BJ (cell line): ENCODE measurements at regions not wholly inside any gene's neighbourhood (a gene's known extent, or its start where the extent isn't known, plus 50 kb on each side); places are given as distances from the start of the nearest gene placed in this dataset.

ENCODE experiments used
- CTCF ChIA-PET: fragments of 350-600 bp; formaldehyde crosslinking; extraction: SDS; loops from one replicate; lab custom pipeline; 2021; ENCODE audit warnings: antibody characterized with exemption, inconsistent platforms; lab: Yijun Ruan, JAX
- POLR2A ChIA-PET: fragments of 300-600 bp; sonication (Branson Sonifier 250); formaldehyde crosslinking; extraction: SDS; loops from one replicate; lab custom pipeline; 2021; ENCODE audit warnings: antibody characterized with exemption; lab: Charles Lee
- DNase-seq: peaks from one replicate; pipeline ENCODE4 v3.0.0-alpha.2; 2011; ENCODE audit warnings: low read depth
- H3K27me3 ChIP-seq: 2 replicates; pipeline ENCODE4 v1.6.0; 2011; ENCODE audit warnings: low read length; ENCODE audit not compliant: control insufficient read depth, insufficient read depth
- H3K36me3 ChIP-seq: 2 replicates; pipeline ENCODE4 v1.5.1; 2011; ENCODE audit warnings: low read length; ENCODE audit not compliant: control insufficient read depth, insufficient read depth
- H3K4me3 ChIP-seq: 2 replicates; pipeline ENCODE4 v1.5.1; 2011; ENCODE audit warnings: low read depth, mild to moderate bottlenecking, control low read depth, low read length
- CTCF ChIP-seq: IDR thresholded peaks from 2 replicates; pipeline ENCODE4 v1.5.1; 2011; ENCODE audit warnings: low read depth, mild to moderate bottlenecking, control low read depth, inconsistent platforms, low read length, moderate library complexity; ENCODE audit not compliant: insufficient read depth

DNA sequence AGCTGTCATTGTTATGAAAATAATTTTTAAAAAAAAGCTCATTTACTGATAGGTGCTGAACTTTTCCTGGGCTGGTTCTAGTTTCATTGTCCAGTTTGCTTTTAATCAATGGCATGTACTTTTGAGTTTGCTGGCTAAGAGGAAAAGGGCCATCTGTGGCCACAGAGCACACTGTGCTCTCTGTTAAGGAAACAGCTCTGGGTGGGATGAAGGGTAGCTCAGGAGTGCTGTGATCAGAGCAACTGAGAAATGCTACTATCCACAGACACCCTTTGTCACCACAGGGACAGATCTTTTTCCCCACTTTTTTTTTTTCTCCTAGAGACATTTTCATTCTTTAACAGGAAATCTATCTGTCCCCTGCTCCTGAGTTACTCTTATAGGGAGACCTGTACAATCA lies 387.1 kb upstream of the PRICKLE1 start:
- DNase-seq: no peak
- Histone ChIP-seq H3K27me3 (no peaks in the 10 kb centered on the region), H3K4me3 (no peak overlapping the region), H3K36me3 (no peaks in the 10 kb centered on the region)
- ChIA-PET CTCF (no interaction called here), POLR2A (no interaction called here)
- TF ChIP-seq CTCF: no peak

- POLR2A ChIA-PET: no interaction called here
Measured at GRCh38 chr12:42976122-42976521, 386.6 kb upstream of the PRICKLE1 start.

GRCh38 chr12:42969355-42969754 lies 379.8 kb upstream of the PRICKLE1 start:
- no peak for DNase-seq
- no peaks in the 10 kb centered on the region for H3K27me3 ChIP-seq
- no peak for TF ChIP-seq CTCF
- CTCF ChIA-PET: no interaction called here
- H3K4me3 ChIP-seq: no peak overlapping the region
- no peaks in the 10 kb centered on the region for H3K36me3 ChIP-seq
- POLR2A ChIA-PET: no interaction called here

More at GRCh38 chr12:42976122-42976521, 386.6 kb upstream of the PRICKLE1 start:
- TF ChIP-seq CTCF: no peak
- CTCF ChIA-PET: interaction anchor here (1.1 kb wide), 1 partner anchor 9 kb away, joined by 3 read pairs; no protein-coding TSS in a partner anchor
- H3K36me3 ChIP-seq: no peaks in the 10 kb centered on the region
- no peak overlapping the region for H3K4me3 ChIP-seq
- DNase-seq: no peak
- H3K27me3 ChIP-seq: no peaks in the 10 kb centered on the region

DNA sequence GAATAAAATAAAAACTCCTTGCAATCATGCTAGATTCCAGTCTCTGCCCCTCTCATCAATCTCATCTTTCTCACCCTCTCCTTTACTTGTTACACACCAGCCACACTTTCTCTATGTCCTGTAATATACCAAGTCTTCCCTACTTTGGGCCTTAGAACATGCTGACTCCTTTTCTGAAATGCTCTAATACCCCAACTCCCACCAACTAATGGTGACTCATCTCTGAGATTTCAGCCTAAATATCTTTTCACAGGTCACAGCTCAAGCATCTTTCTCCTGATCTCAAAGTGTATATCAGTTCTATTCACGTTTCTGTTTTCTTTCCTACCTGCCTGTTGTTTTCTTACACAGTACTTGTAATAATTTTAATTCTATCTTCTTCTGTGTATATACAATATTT lies 378.9 kb upstream of the PRICKLE1 start:
- no peak for DNase-seq

DNA sequence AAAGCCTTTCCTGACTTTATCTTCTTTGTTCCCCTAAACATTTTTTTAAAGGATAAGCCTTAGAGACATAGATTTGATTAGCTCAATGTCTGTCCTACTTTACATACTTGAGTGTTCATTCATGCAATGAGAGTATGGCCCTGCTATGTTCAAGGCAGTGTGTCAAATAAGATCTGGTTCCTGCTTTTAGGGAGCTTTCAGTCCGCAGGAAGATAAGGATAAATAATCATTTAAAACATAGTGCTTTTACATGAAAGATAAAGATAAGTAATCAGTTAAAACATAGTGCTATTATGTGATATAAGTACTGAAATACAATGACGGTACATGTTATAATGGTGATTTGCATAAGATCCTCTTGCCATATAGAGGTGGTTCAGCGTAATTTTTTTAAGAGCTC lies 378.3 kb upstream of the PRICKLE1 start:
- H3K27me3 ChIP-seq: no peaks in the 10 kb centered on the region
- CTCF ChIA-PET: interaction anchor here (0.6 to 1.0 kb wide), 2 partner anchors 8 to 48 kb away, joined by 3 read pairs; no protein-coding TSS in a partner anchor
- H3K4me3 ChIP-seq: no peak overlapping the region
- no peaks in the 10 kb centered on the region for H3K36me3 ChIP-seq
- POLR2A ChIA-PET: no interaction called here
- DNase-seq: no peak
- TF ChIP-seq CTCF: no peak

More for the DNA sequence above, 378.9 kb upstream of the PRICKLE1 start:
- Histone ChIP-seq H3K27me3 (no peaks in the 10 kb centered on the region), H3K36me3 (no peaks in the 10 kb centered on the region), H3K4me3 (no peak overlapping the region)
- ChIA-PET POLR2A (no interaction called here), CTCF (no interaction called here)
- no peak for TF ChIP-seq CTCF
